ENCODE measurements at regions not wholly inside any gene's neighbourhood (a gene's known extent, or its start where the extent isn't known, plus 50 kb on each side); places are given as distances from the start of the nearest gene placed in this dataset.

GRCh38 chr20:22285555-22285954 lies 298.8 kb downstream of the FOXA2 start:
- no peak for TF ChIP-seq EZH2 (IDR thresholded peaks at IDR 0.05; ENCODE audit: insufficient read depth, low read length)
- TF ChIP-seq CTCF (IDR thresholded peaks at IDR 0.05; ENCODE audit: insufficient read depth, low read depth, low read length), result no peak

Data from astrocyte (in vitro differentiated cells and primary cell).